ENCODE measurements at regions not wholly inside any gene's neighbourhood (a gene's known extent, or its start where the extent isn't known, plus 50 kb on each side); places are given as distances from the start of the nearest gene placed in this dataset.
"Not testable (repeated sequence)": the region's sequence is repeated elsewhere in the genome, so short reads cannot be mapped to it uniquely, and the experiment has no call there.

GRCh38 chr16:10275214-10275996, 93.2 kb upstream of the GRIN2A start:
- not testable (repeated sequence) for TF ChIP-seq CTCF (IDR thresholded peaks at IDR 0.05); ZFX (IDR thresholded peaks at IDR 0.05; ENCODE audit: borderline replicate concordance)

Data from 22Rv1 (cell line).